IMR-90 (cell line): ENCODE measurements at regions not wholly inside any gene's neighbourhood (a gene's known extent, or its start where the extent isn't known, plus 50 kb on each side); places are given as distances from the start of the nearest gene placed in this dataset.

ENCODE experiments used
- ATAC-seq: fragments of 200-7000 bp; cut with Tn5 transposase; 2 replicates; pipeline ENCODE4 v1.9.1; 2020; ENCODE audit warnings: low read depth, mild to moderate bottlenecking, moderate library complexity
- BruUV-seq: library from RNA; stranded (reverse); fragments of 400-500 nt; replicated peaks from 2 replicates; lab custom pipeline; 2021; lab: Mats Ljungman, UMichigan
- CTCF ChIA-PET: fragments of 300-600 bp; formaldehyde crosslinking; extraction: SDS; loops from one replicate; lab custom pipeline; 2021; ENCODE audit warnings: antibody characterized with exemption; lab: Yijun Ruan, JAX
- POLR2A ChIA-PET: fragments of 300-600 bp; sonication (Branson Sonifier 250); formaldehyde crosslinking; loops from one replicate; lab custom pipeline; 2022; ENCODE audit warnings: antibody characterized with exemption; ENCODE audit not compliant: unreplicated experiment; lab: Charles Lee
- DNase-seq: peaks from one replicate; pipeline ENCODE4 v3.0.0; 2013
- H2AFZ ChIP-seq: replicated peaks from 2 replicates; pipeline ENCODE3; 2013; ENCODE audit warnings: low read length, mild to moderate bottlenecking; ENCODE audit not compliant: poor library complexity
- H2AK5ac ChIP-seq: 2 replicates; pipeline ENCODE4 v1.6.1; 2013; ENCODE audit warnings: low read depth, low read length, inconsistent platforms
- H2AK9ac ChIP-seq: replicated peaks from 2 replicates; pipeline ENCODE3; 2013; ENCODE audit warnings: mild to moderate bottlenecking, low read depth, low read length, moderate library complexity; ENCODE audit not compliant: poor library complexity
- H2BK120ac ChIP-seq: 2 replicates; pipeline ENCODE4 v1.6.1; 2013; ENCODE audit warnings: low read depth, low read length, inconsistent platforms
- H2BK15ac ChIP-seq: 3 replicates; pipeline ENCODE4 v1.6.1; 2013; ENCODE audit warnings: low read depth, low read length, inconsistent platforms
- H2BK20ac ChIP-seq: 2 replicates; pipeline ENCODE4 v1.6.1; 2013; ENCODE audit warnings: low read depth, mild to moderate bottlenecking, inconsistent platforms, low read length, moderate library complexity
- H2BK5ac ChIP-seq: 2 replicates; pipeline ENCODE4 v1.6.1; 2013; ENCODE audit warnings: mild to moderate bottlenecking, low read depth, low read length, inconsistent platforms; ENCODE audit not compliant: poor library complexity, severe bottlenecking
- H3K14ac ChIP-seq: replicated peaks from 2 replicates; pipeline ENCODE4 v1.6.1; 2013; ENCODE audit warnings: low read depth, low read length, inconsistent platforms
- H3K18ac ChIP-seq: 2 replicates; pipeline ENCODE4 v1.6.1; 2013; ENCODE audit warnings: low read depth, low read length, control low read depth
- H3K23ac ChIP-seq: 2 replicates; pipeline ENCODE4 v1.6.1; 2013; ENCODE audit warnings: low read depth, low read length, inconsistent platforms
- H3K27ac ChIP-seq: 2 replicates; pipeline ENCODE4 v1.5.1; 2013; ENCODE audit warnings: mild to moderate bottlenecking, control low read depth, low read length; ENCODE audit not compliant: insufficient read depth
- H3K27me3 ChIP-seq: 2 replicates; pipeline ENCODE4 v1.6.1; 2013; ENCODE audit warnings: low read length; ENCODE audit not compliant: control insufficient read depth, insufficient read depth
- H3K36me3 ChIP-seq: 2 replicates; pipeline ENCODE4 v1.6.1; 2013; ENCODE audit warnings: low read length, mixed read lengths; ENCODE audit not compliant: control insufficient read depth, insufficient read depth
- H3K4ac ChIP-seq: 2 replicates; pipeline ENCODE4 v1.6.1; 2013; ENCODE audit warnings: low read depth, low read length, inconsistent platforms
- H3K4me1 ChIP-seq: 2 replicates; pipeline ENCODE4 v1.6.1; 2013; ENCODE audit warnings: low read length, mixed read lengths; ENCODE audit not compliant: control insufficient read depth, insufficient read depth
- H3K4me2 ChIP-seq: 2 replicates; pipeline ENCODE4 v1.6.1; 2013; ENCODE audit warnings: low read depth, mild to moderate bottlenecking, control low read depth, low read length, moderate library complexity
- H3K4me3 ChIP-seq: 2 replicates; pipeline ENCODE4 v1.5.1; 2013; ENCODE audit warnings: low read depth, mild to moderate bottlenecking, control low read depth, low read length, moderate library complexity; ENCODE audit not compliant: insufficient read depth
- H3K56ac ChIP-seq: 2 replicates; pipeline ENCODE4 v1.6.1; 2013; ENCODE audit warnings: low read length, inconsistent platforms; ENCODE audit not compliant: insufficient read depth; ENCODE audit errors: extremely low read depth
- H3K79me1 ChIP-seq, 2 experiments: 2 replicates each; pipeline ENCODE4 v1.6.1; 2013; ENCODE audit warnings: low read length in 2 of 2, inconsistent platforms in 1 of 2, low read depth in 1 of 2
- H3K9ac ChIP-seq: 2 replicates; pipeline ENCODE4 v1.6.1; 2013; ENCODE audit warnings: low read depth, low read length, control low read depth
- H3K9me1 ChIP-seq: 2 replicates; pipeline ENCODE4 v1.6.1; 2013; ENCODE audit warnings: low read length, inconsistent platforms; ENCODE audit not compliant: insufficient read depth
- H3K9me3 ChIP-seq: 2 replicates; pipeline ENCODE4 v1.6.1; 2013; ENCODE audit warnings: low read length; ENCODE audit not compliant: control insufficient read depth, insufficient read depth
- H4K20me1 ChIP-seq: 2 replicates; pipeline ENCODE4 v1.6.1; 2013; ENCODE audit warnings: low read length, inconsistent platforms; ENCODE audit not compliant: insufficient read depth
- H4K5ac ChIP-seq: 2 replicates; pipeline ENCODE4 v1.6.1; 2013; ENCODE audit warnings: mild to moderate bottlenecking, low read depth, low read length, control low read depth
- H4K8ac ChIP-seq, 2 experiments: 2 replicates each; pipeline ENCODE4 v1.6.1; 2013; ENCODE audit warnings: low read depth in 2 of 2, low read length in 2 of 2, control low read depth in 1 of 2, inconsistent platforms in 1 of 2
- H4K91ac ChIP-seq: 2 replicates; pipeline ENCODE4 v1.6.1; 2013; ENCODE audit warnings: low read depth, low read length, inconsistent platforms; ENCODE audit not compliant: insufficient read depth
- BHLHE40 ChIP-seq: fragments of 150-350 bp; IDR thresholded peaks from 2 replicates; pipeline ENCODE4 v1.6.1; 2016; ENCODE audit warnings: mild to moderate bottlenecking, low read depth, low read length
- CEBPB ChIP-seq: IDR thresholded peaks from 2 replicates; pipeline ENCODE4 v1.6.1; 2012; ENCODE audit warnings: low read depth, low read length, improper control_type of control experiment
- CHD1 ChIP-seq: IDR thresholded peaks from 2 replicates; pipeline ENCODE4 v1.6.1; 2012; ENCODE audit warnings: low read depth, low read length, improper control_type of control experiment
- CTCF ChIP-seq: conservative IDR thresholded peaks from 2 replicates; pipeline ENCODE4 v1.5.1; 2012; ENCODE audit warnings: mild to moderate bottlenecking, low read depth, low read length, improper control_type of control experiment
- ELK1 ChIP-seq: fragments of 150-350 bp; IDR thresholded peaks from 2 replicates; pipeline ENCODE4 v1.6.1; 2016; ENCODE audit warnings: low read depth, mild to moderate bottlenecking, low read length, moderate library complexity, borderline replicate concordance
- FOS ChIP-seq: fragments of 150-350 bp; IDR thresholded peaks from 2 replicates; pipeline ENCODE4 v1.6.1; 2016; ENCODE audit warnings: low read depth, low read length
- MAFK ChIP-seq: IDR thresholded peaks from 2 replicates; pipeline ENCODE4 v1.6.1; 2012; ENCODE audit warnings: low read depth, low read length, improper control_type of control experiment
- MAZ ChIP-seq: IDR thresholded peaks from 2 replicates; pipeline ENCODE4 v1.6.1; 2012; ENCODE audit warnings: low read depth, mild to moderate bottlenecking, low read length, improper control_type of control experiment, moderate library complexity, borderline replicate concordance
- MXI1 ChIP-seq: IDR thresholded peaks from 2 replicates; pipeline ENCODE4 v1.6.1; 2012; ENCODE audit warnings: low read depth, mild to moderate bottlenecking, low read length, moderate library complexity, borderline replicate concordance
- NFE2L2 ChIP-seq: fragments of 150-350 bp; IDR thresholded peaks from 2 replicates; pipeline ENCODE4 v1.6.1; 2016; ENCODE audit warnings: low read depth, mild to moderate bottlenecking, low read length
- POLR2A ChIP-seq: IDR thresholded peaks from 2 replicates; pipeline ENCODE4 v1.6.1; 2012; ENCODE audit warnings: mild to moderate bottlenecking, low read depth, low read length
- RAD21 ChIP-seq: IDR thresholded peaks from 2 replicates; pipeline ENCODE4 v1.6.1; 2012; ENCODE audit warnings: low read length, improper control_type of control experiment
- RCOR1 ChIP-seq: IDR thresholded peaks from 2 replicates; pipeline ENCODE4 v1.6.1; 2012; ENCODE audit warnings: mild to moderate bottlenecking, low read length, improper control_type of control experiment; ENCODE audit not compliant: insufficient replicate concordance
- RFX5 ChIP-seq: IDR thresholded peaks from 2 replicates; pipeline ENCODE4 v1.8.0; 2012; ENCODE audit warnings: low read depth, mild to moderate bottlenecking, low read length, moderate library complexity
- SMC3 ChIP-seq: fragments of 150-350 bp; IDR thresholded peaks from 2 replicates; pipeline ENCODE4 v1.6.1; 2016; ENCODE audit warnings: low read depth, mild to moderate bottlenecking, antibody characterized with exemption, low read length, moderate library complexity
- USF2 ChIP-seq: fragments of 150-350 bp; IDR thresholded peaks from 2 replicates; pipeline ENCODE4 v1.6.1; 2017; ENCODE audit warnings: mild to moderate bottlenecking, antibody characterized with exemption, low read length, low read depth
- WGBS, 2 experiments: methylation state at CpG; one replicate each; pipeline versions ENCODE4 v1.1.5 to v1.1.7; 2013; ENCODE audit warnings: missing lambda C conversion rate in 2 of 2; ENCODE audit not compliant: insufficient read length in 1 of 2; ENCODE audit errors: extremely low coverage in 2 of 2; 5-methylcytosine and 5-hydroxymethylcytosine counted together
- dilution Hi-C: fragments of 300-500 bp; cut with HindIII; formaldehyde crosslinking; loops from one replicate; pipeline ENCODE4 v1.14.3; 2018; ENCODE audit warnings: low sequenced_read_pairs; ENCODE audit not compliant: unreplicated experiment
- in situ Hi-C: fragments of 300-500 bp; cut with MboI; formaldehyde crosslinking; loops from 3 replicates; pipeline ENCODE4 v1.14.3; 2019; ENCODE audit warnings: low sequenced_read_pairs, inconsistent platforms, mixed read lengths
- intact Hi-C: fragments of 100-400 bp; cut with micrococcal nuclease; formaldehyde crosslinking; loops from 2 replicates; pipeline ENCODE4 v1.10.0; 2022

GRCh38 chr1:218817071-218817470, 356.6 kb upstream of the LYPLAL1 start:
- ATAC-seq (no peak), DNase-seq (no peak)
- H3K36me3 ChIP-seq = no peaks in the 10 kb centered on the region

More at GRCh38 chr1:218817071-218817470, 356.6 kb upstream of the LYPLAL1 start:
- 0 out of 2 replicates have a peak, but pooled peaks cover 2% of the 10 kb centered on the region for H3K9me1 ChIP-seq
- H3K23ac ChIP-seq = no peak overlapping the region
- no peak overlapping the region for H3K9ac ChIP-seq
- H2AK9ac ChIP-seq = no peak overlapping the region
- ChIA-PET CTCF (no interaction called here), POLR2A (no interaction called here)
- no peaks in the 10 kb centered on the region for H3K79me1 ChIP-seq
- H3K56ac ChIP-seq = no peak overlapping the region
- no peak overlapping the region; a peak in 1 of 4 replicates for H4K8ac ChIP-seq
- H3K14ac ChIP-seq = peak overlapping the region; percentile 73; the same call in 1 of the 2 replicates
- H3K27ac ChIP-seq = no peak overlapping the region
- no peak overlapping the region for H2BK15ac ChIP-seq
- no peak overlapping the region; the same call in 1 of the 2 replicates for H3K18ac ChIP-seq
- no peak overlapping the region for H3K4me2 ChIP-seq
- intact Hi-C loops = no loop called here
- dilution Hi-C loops = no loop called here
- no peak overlapping the region for H2BK120ac ChIP-seq
- no peak overlapping the region for H3K4ac ChIP-seq
- H2AFZ ChIP-seq = no peak overlapping the region
- no peak overlapping the region for H2BK20ac ChIP-seq
- TF ChIP-seq CEBPB (no peak), FOS (no peak), BHLHE40 (no peak), RFX5 (no peak), SMC3 (no peak), ELK1 (no peak), MAFK (no peak), MAZ (no peak), CTCF (no peak), RCOR1 (no peak), POLR2A (no peak), MXI1 (no peak), NFE2L2 (no peak), RAD21 (no peak), CHD1 (no peak), USF2 (no peak)
- BruUV-seq = no TSS peak
- 0 out of 2 replicates have a peak overlapping the region, but pooled peaks have one; percentile 62 for H4K91ac ChIP-seq
- in situ Hi-C loops = no loop called here
- no peak overlapping the region for H3K4me3 ChIP-seq
- no peak overlapping the region for H2AK5ac ChIP-seq
- peaks cover 4% of the 10 kb centered on the region; the same call in 1 of the 2 replicates for H3K4me1 ChIP-seq
- H3K9me3 ChIP-seq = no peaks in the 10 kb centered on the region
- H4K5ac ChIP-seq = no peak overlapping the region
- no peak overlapping the region for H2BK5ac ChIP-seq
- no peaks in the 10 kb centered on the region for H3K27me3 ChIP-seq
- WGBS, 2 experiments = no CpG with 5 or more reads among the region's 4 CpGs
- H4K20me1 ChIP-seq = no peaks in the 10 kb centered on the region
